ENCODE measurements at regions not wholly inside any gene's neighbourhood (a gene's known extent, or its start where the extent isn't known, plus 50 kb on each side); places are given as distances from the start of the nearest gene placed in this dataset.

GRCh38 chr4:100736641-100737451, 219.0 kb upstream of the EMCN start:
- H3K4me1 ChIP-seq (replicated peaks; ENCODE audit: insufficient read depth): peaks cover 14% of the 10 kb centered on the region
- H4K20me1 ChIP-seq (ENCODE audit: insufficient read depth): no peaks in the 10 kb centered on the region
- H3K36me3 ChIP-seq (ENCODE audit: low read depth): no peaks in the 10 kb centered on the region
- no peak overlapping the region for H3K4me2 ChIP-seq
- DNase-seq: peak in 1 of 2 experiments; percentile 38
- CTCF ChIA-PET: no interaction called here
- BruUV-seq (replicated peaks): no TSS peak
- H2AFZ ChIP-seq: no peak overlapping the region
- intact Hi-C loops (cut with micrococcal nuclease; ENCODE audit: unreplicated experiment): loop anchor here (10.0 kb wide), 1 partner anchor 152 kb away; no protein-coding TSS in a partner anchor
- H3K9me2 ChIP-seq (ENCODE audit: insufficient read depth): no peaks in the 10 kb centered on the region
- H3K79me2 ChIP-seq (ENCODE audit: low read depth): no peaks in the 10 kb centered on the region
- no peaks in the 10 kb centered on the region for H3K27me3 ChIP-seq (ENCODE audit: insufficient read depth, low read depth)
- POLR2A ChIA-PET (ENCODE audit: unreplicated experiment): interaction anchor here (0.6 kb wide), 1 partner anchor 1412 kb away, joined by 3 read pairs; no protein-coding TSS in a partner anchor
- TF ChIP-seq EZH2 (IDR thresholded peaks at IDR 0.05; ENCODE audit: low read depth): no peak
- TF ChIP-seq, protein P1, sequence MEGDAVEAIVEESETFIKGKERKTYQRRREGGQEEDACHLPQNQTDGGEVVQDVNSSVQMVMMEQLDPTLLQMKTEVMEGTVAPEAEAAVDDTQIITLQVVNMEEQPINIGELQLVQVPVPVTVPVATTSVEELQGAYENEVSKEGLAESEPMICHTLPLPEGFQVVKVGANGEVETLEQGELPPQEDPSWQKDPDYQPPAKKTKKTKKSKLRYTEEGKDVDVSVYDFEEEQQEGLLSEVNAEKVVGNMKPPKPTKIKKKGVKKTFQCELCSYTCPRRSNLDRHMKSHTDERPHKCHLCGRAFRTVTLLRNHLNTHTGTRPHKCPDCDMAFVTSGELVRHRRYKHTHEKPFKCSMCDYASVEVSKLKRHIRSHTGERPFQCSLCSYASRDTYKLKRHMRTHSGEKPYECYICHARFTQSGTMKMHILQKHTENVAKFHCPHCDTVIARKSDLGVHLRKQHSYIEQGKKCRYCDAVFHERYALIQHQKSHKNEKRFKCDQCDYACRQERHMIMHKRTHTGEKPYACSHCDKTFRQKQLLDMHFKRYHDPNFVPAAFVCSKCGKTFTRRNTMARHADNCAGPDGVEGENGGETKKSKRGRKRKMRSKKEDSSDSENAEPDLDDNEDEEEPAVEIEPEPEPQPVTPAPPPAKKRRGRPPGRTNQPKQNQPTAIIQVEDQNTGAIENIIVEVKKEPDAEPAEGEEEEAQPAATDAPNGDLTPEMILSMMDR (conservative IDR thresholded peaks at IDR 0.05): no peak
- H3K9me3 ChIP-seq (ENCODE audit: insufficient read depth, low read depth): no peaks in the 10 kb centered on the region
- H3K27ac ChIP-seq: 0 out of 2 replicates have a peak overlapping the region, but pooled peaks have one; percentile 16
- H3K4me3 ChIP-seq: no peak overlapping the region
- no peaks in the 10 kb centered on the region for H3F3A ChIP-seq (ENCODE audit: insufficient read depth, low read depth)

DNA sequence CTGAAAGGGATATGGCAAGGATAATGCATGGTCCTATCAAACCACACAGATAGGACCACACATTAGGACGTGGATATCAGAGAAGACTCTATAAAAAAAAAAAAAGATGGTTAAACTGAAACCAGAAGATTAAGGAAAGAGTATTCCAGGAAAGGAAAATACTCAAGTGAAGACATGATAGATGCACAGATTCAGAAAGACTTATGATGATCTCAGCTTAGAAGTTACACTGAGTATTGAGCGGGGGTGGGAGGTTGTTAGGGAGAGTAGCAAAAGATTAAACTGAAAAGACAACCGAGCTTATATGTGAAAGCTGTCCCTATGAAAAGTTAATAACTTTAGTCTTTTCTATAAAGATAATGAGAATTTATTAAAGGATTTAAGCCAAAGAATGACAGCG, 211.0 kb upstream of the EMCN start:
- Histone ChIP-seq H3K9me3 (ENCODE audit: insufficient read depth, low read depth) (no peaks in the 10 kb centered on the region), H3K79me2 (ENCODE audit: low read depth) (no peaks in the 10 kb centered on the region), H4K20me1 (ENCODE audit: insufficient read depth) (no peaks in the 10 kb centered on the region), H3K4me2 (no peak overlapping the region), H3F3A (ENCODE audit: insufficient read depth, low read depth) (no peaks in the 10 kb centered on the region), H3K4me1 (replicated peaks; ENCODE audit: insufficient read depth) (no peaks in the 10 kb centered on the region), H3K9me2 (ENCODE audit: insufficient read depth) (no peaks in the 10 kb centered on the region), H3K36me3 (ENCODE audit: low read depth) (no peaks in the 10 kb centered on the region), H3K27me3 (ENCODE audit: insufficient read depth, low read depth) (no peaks in the 10 kb centered on the region), H2AFZ (no peak overlapping the region), H3K27ac (no peak overlapping the region), H3K4me3 (no peak overlapping the region)
- ChIA-PET CTCF (no interaction called here), POLR2A (ENCODE audit: unreplicated experiment) (no interaction called here)
- BruUV-seq (replicated peaks): no TSS peak
- intact Hi-C loops (cut with micrococcal nuclease; ENCODE audit: unreplicated experiment): no loop called here
- TF ChIP-seq EZH2 (IDR thresholded peaks at IDR 0.05; ENCODE audit: low read depth): no peak
- TF ChIP-seq, protein P1 (conservative IDR thresholded peaks at IDR 0.05): no peak
- no peak for DNase-seq

- Histone ChIP-seq H3K4me3 (no peak overlapping the region), H3K9me2 (ENCODE audit: insufficient read depth) (no peaks in the 10 kb centered on the region), H3K4me1 (replicated peaks; ENCODE audit: insufficient read depth) (no peaks in the 10 kb centered on the region), H4K20me1 (ENCODE audit: insufficient read depth) (no peaks in the 10 kb centered on the region), H2AFZ (no peak overlapping the region), H3K9me3 (ENCODE audit: insufficient read depth, low read depth) (no peaks in the 10 kb centered on the region), H3K36me3 (ENCODE audit: low read depth) (no peaks in the 10 kb centered on the region), H3F3A (ENCODE audit: insufficient read depth, low read depth) (no peaks in the 10 kb centered on the region), H3K4me2 (no peak overlapping the region), H3K79me2 (ENCODE audit: low read depth) (no peaks in the 10 kb centered on the region), H3K27ac (no peak overlapping the region), H3K27me3 (ENCODE audit: insufficient read depth, low read depth) (no peaks in the 10 kb centered on the region)
- no TSS peak for BruUV-seq (replicated peaks)
- ChIA-PET POLR2A (ENCODE audit: unreplicated experiment) (no interaction called here), CTCF (no interaction called here)
- DNase-seq: no peak
- no peak for TF ChIP-seq EZH2 (IDR thresholded peaks at IDR 0.05; ENCODE audit: low read depth)
- TF ChIP-seq, protein P1 (conservative IDR thresholded peaks at IDR 0.05): no peak
- intact Hi-C loops (cut with micrococcal nuclease; ENCODE audit: unreplicated experiment): no loop called here
Measured at GRCh38 chr4:100722866-100723459, 205.1 kb upstream of the EMCN start.
